ENCODE measurements at regions not wholly inside any gene's neighbourhood (a gene's known extent, or its start where the extent isn't known, plus 50 kb on each side); places are given as distances from the start of the nearest gene placed in this dataset.

DNA sequence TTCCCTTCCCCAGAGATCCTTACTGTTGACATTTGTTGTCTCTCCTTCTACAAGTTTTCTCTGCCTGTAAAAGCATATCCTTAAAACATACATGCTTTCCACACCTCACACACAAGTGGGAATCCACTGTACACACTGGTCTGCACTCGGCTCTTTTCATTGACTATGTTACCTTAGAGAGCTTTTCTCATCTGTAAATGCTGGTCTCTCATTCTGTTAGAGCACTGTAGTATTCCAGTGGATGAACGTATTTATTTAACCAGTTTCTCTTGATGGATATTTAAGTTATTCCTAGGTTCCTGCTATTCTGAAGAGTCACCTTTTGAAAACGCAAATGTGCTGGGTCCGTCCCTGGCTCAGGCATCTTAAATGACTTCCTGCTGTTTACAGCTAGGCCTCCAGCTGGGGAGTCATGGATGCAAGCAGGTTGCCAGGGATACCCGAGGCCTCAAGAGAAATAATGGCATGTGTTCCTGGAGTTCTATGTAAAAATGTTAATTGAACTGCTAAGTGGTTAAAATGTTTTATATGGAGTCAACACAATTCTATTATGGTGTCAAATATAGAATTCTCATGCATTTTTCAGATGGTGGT lies 61.1 kb upstream of the TGM3 start:
- TF ChIP-seq POLR2A (IDR thresholded peaks at IDR 0.05) = no peak
- TF ChIP-seq CTCF (IDR thresholded peaks at IDR 0.05) = no peak
